T-helper 2 cell treated with Interferon-gamma antibody and Interleukin-4, amounts not matched to agents 100 ng/mL and 5 ng/mL, for 36 hours (primary cell): ENCODE measurements at regions not wholly inside any gene's neighbourhood (a gene's known extent, or its start where the extent isn't known, plus 50 kb on each side); places are given as distances from the start of the nearest gene placed in this dataset.

Experiments used
- intact Hi-C: fragments of 100-400 bp; cut with micrococcal nuclease; formaldehyde crosslinking; loops from one replicate; pipeline ENCODE4 v1.15.1; 2023

DNA sequence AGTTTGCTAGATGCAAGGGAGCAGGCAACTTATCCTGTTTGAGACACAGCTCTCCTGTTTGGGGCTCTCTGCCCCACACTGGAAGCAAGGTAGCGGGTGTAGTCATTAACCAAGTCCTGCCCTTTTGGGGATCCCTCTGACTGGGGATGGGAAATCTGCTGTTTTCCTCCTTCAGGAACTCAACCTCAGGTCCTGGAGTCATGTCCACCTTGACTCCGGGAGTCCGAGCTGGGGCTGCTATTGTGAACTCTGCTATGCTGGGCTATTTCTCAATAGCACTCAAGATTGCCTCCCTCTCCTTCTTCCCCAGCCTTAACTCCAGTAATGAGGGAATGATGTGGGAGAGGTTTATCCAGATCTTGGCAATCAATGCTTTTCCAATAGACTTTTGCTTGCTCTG is 54.1 kb upstream of the CHD6 start:
- intact Hi-C loops = no loop called here

- intact Hi-C loops = no loop called here
Measured at GRCh38 chr20:41671143-41671542, 53.0 kb upstream of the CHD6 start.

DNA sequence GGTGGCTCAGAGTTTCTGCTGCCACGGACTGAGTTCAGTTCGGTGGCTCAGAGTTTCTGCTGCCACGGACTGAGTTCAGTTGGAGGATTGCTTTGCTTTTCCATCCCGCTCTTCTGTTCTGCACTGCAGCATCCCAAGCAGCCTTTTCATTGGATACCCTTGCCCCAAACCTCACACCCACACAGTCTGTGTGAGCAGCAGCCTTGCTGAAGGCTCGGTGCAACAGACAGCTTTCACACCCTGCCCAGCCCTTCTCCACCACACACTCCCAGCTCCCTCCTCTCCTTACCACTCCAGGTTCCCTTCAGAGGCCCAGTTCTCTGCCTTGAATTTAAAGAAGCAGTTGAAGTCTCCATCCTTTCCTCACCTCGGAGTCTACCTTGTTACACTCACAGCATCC is 52.5 kb upstream of the CHD6 start:
- intact Hi-C loops = no loop called here

- intact Hi-C loops = no loop called here
Measured at GRCh38 chr20:41669708-41670263, 51.6 kb upstream of the CHD6 start.

- intact Hi-C loops = no loop called here
Measured at GRCh38 chr20:41668057-41668749, 50.0 kb upstream of the CHD6 start.
